ENCODE measurements at regions not wholly inside any gene's neighbourhood (a gene's known extent, or its start where the extent isn't known, plus 50 kb on each side); places are given as distances from the start of the nearest gene placed in this dataset.

DNA sequence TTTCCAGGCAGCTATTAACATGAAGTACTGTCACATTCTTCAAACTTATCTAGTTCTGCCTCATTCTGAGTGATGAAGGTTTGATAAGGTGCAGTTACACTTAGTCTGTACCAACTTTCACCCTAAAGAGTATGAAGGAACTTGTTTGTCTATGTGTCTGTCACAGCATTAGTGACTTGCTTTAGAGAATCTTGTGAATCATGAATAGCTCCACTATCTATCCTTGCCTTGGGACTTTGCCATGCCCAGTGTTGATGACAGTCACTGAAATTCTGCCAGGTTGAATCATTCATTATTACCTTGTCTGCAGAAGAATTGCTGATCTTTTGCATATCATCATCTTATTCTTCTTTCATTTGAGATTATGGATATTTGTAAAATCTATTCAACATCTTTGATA lies 50.9 kb upstream of the A1CF start:
- no peak overlapping the region for H2AFZ ChIP-seq (ENCODE audit: low read depth, low read length)

DNA sequence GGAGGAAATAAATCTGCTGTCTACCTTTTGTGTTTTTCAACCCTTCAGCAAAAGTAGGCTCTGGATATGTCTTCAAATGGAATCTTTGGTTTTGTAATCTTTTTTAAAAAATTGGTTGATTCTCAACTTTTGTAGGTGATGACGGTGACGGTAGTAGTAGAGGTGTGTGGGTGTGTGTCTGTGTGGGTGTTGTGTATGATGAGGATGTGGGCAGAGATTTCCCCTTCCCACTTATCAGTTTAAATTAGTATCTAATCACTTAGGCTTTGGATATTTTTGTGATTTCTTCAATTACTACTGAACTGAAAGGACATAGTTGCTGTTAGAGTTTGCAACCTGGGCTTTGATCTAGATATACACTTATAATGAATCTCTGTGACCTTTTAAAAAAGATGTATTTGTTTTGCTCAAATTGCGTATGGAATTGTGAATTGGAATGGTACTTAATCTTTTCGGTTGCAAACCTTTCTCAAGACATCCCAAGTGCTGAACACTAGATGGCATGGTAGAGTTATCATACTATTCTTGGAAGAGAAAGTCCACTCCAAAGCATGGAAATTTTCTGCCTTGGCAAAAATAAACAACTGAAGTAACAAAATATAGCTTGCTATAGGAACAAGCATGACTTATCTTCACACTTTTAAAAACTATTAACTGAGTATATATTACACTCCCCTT lies 51.9 kb upstream of the A1CF start:
- no peaks in the 10 kb centered on the region for H3K27me3 ChIP-seq (ENCODE audit: insufficient read depth, low read length)
- H3K36me3 ChIP-seq (ENCODE audit: insufficient read depth, low read length), result no peaks in the 10 kb centered on the region
- no peak overlapping the region for H3K4me3 ChIP-seq (ENCODE audit: low read length)
- no peaks in the 10 kb centered on the region for H3K9me3 ChIP-seq (ENCODE audit: low read length)
- no peaks in the 10 kb centered on the region for H3K4me1 ChIP-seq (ENCODE audit: insufficient read depth, low read length)
- no peak overlapping the region for H2AFZ ChIP-seq (ENCODE audit: low read depth, low read length)

More for the DNA sequence above, 50.9 kb upstream of the A1CF start:
- H3K27me3 ChIP-seq (ENCODE audit: insufficient read depth, low read length), result no peaks in the 10 kb centered on the region
- H3K36me3 ChIP-seq (ENCODE audit: insufficient read depth, low read length), result no peaks in the 10 kb centered on the region
- no peaks in the 10 kb centered on the region for H3K4me1 ChIP-seq (ENCODE audit: insufficient read depth, low read length)
- H3K4me3 ChIP-seq (ENCODE audit: low read length), result no peak overlapping the region
- H3K9me3 ChIP-seq (ENCODE audit: low read length), result no peaks in the 10 kb centered on the region

DNA sequence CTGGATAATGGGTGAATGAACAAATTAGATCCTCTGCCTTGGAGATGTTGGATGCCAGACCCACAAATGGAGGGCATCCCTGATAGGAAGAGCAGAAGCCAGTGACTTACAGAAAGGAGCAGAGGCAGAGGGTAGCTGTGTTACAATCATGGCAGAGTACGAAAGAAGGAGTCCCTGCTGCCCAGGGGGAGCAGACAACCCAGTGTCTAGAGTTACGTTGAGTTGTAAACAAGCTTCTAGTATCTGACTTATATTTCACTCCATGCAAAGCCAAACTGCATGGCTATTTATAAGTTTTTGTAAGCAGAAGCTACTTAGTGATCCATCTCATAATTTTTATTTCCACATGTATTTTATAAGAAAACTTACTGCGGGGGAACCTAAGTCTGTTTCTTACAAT lies 56.2 kb upstream of the A1CF start:
- H2AFZ ChIP-seq (ENCODE audit: low read depth, low read length), result no peak overlapping the region
- no peaks in the 10 kb centered on the region for H3K27me3 ChIP-seq (ENCODE audit: insufficient read depth, low read length)
- no peak overlapping the region for H3K4me3 ChIP-seq (ENCODE audit: low read length)
- H3K4me1 ChIP-seq (ENCODE audit: insufficient read depth, low read length), result no peaks in the 10 kb centered on the region
- H3K36me3 ChIP-seq (ENCODE audit: insufficient read depth, low read length), result no peaks in the 10 kb centered on the region
- no peaks in the 10 kb centered on the region for H3K9me3 ChIP-seq (ENCODE audit: low read length)

DNA sequence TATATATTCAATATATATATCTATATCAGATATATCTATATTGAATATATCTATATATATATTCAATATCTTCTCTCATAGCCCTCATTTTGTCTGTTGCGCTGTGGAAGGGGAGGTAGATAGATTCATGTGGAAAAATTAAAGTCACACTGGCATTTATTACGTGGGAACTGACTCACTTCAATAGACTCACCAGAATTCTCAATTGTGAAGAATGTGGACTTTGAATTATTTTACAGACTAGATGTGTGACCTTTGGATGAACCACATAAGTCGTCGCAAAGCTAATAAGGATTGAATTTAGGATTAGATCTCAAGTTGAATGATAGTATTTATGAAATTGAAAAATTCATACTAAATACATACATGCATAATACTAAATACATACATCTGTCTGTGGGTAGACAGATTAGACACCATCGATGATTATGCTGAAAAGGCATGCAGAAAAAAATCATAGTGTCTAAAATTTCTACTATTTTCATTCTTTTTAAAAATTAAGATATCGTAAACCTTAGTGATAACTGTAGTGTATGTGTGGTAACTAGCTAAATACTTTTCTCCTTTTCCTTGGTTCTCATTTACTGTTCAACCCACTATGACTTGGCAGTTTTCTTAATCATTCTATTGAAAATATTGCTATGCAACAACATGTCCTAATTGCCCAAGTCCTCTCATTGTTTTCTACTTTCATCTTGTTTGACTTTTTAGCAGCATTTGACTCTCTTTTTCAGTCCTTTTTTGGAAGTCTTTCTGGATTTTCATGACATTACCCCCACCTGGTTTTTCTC lies 61.8 kb upstream of the A1CF start:
- H3K27me3 ChIP-seq (ENCODE audit: insufficient read depth, low read length), result no peaks in the 10 kb centered on the region
- H3K4me3 ChIP-seq (ENCODE audit: low read length), result no peak overlapping the region
- no peaks in the 10 kb centered on the region for H3K36me3 ChIP-seq (ENCODE audit: insufficient read depth, low read length)
- no peaks in the 10 kb centered on the region for H3K4me1 ChIP-seq (ENCODE audit: insufficient read depth, low read length)
- H2AFZ ChIP-seq (ENCODE audit: low read depth, low read length), result no peak overlapping the region
- H3K9me3 ChIP-seq (ENCODE audit: low read length), result no peaks in the 10 kb centered on the region

DNA sequence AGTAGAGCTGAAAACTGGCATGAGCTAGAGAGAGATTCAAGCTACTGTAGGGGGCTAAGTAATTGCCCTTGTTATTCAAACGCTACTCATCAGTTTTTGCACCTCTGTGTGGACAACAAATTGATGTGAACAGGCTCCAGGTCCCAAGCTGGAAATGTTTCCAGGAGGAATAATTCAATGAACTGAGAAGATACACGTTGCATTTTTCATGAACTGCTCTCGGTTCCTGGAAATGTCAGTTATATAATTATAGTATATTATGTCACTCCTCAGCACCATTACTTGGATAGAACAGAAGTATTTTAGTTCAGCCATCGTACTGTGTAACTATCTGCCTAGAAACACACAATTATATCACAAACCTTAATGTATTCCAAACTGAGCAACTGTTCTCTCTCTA lies 65.9 kb upstream of the A1CF start:
- Histone ChIP-seq H3K27me3 (ENCODE audit: insufficient read depth, low read length) (no peaks in the 10 kb centered on the region), H3K9me3 (ENCODE audit: low read length) (no peaks in the 10 kb centered on the region), H3K36me3 (ENCODE audit: insufficient read depth, low read length) (no peaks in the 10 kb centered on the region), H2AFZ (ENCODE audit: low read depth, low read length) (no peak overlapping the region), H3K4me1 (ENCODE audit: insufficient read depth, low read length) (no peaks in the 10 kb centered on the region), H3K4me3 (ENCODE audit: low read length) (no peak overlapping the region)

DNA sequence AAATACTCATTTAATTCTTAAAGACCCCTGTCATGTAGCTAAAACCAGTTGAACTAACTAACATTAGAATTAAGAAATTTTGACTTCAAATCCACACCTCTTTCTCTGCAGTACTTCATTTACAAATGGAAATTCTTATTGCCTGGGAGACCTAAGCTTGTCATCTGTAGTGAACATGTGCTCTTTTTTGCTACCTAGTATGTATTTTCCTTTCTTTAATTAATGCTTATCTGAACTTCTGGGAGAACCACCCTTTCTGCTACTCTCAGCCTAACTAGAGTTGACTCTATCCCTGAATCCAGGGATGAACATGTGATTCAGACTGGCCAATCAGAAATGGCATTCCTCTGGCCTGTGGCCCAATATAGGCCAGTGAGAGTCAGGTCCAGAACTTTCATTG lies 75.9 kb upstream of the A1CF start:
- Histone ChIP-seq H3K4me1 (ENCODE audit: insufficient read depth, low read length) (no peaks in the 10 kb centered on the region), H3K27me3 (ENCODE audit: insufficient read depth, low read length) (no peaks in the 10 kb centered on the region), H3K9me3 (ENCODE audit: low read length) (no peaks in the 10 kb centered on the region), H3K4me3 (ENCODE audit: low read length) (no peak overlapping the region), H3K36me3 (ENCODE audit: insufficient read depth, low read length) (no peaks in the 10 kb centered on the region), H2AFZ (ENCODE audit: low read depth, low read length) (no peak overlapping the region)

DNA sequence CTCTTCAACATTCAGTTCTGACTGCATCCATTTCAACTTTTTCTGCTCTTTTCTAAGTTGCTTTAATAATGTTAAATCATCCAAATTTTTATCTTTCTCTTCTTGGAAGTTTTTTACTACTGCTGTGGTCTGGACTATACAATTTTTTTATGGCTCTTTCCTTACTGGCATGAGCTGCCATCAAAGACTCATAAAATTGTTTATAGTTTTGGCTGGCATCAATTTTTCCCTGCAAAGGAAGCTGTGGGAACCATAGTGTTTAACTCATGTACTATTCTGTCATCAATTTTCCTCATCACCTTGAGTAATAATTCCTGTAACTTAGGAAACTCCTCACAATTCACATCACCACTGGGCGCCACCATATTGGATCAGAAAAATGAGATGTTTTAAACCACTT lies 77.6 kb upstream of the A1CF start:
- Histone ChIP-seq H3K9me3 (ENCODE audit: low read length) (no peaks in the 10 kb centered on the region), H3K27me3 (ENCODE audit: insufficient read depth, low read length) (no peaks in the 10 kb centered on the region), H2AFZ (ENCODE audit: low read depth, low read length) (no peak overlapping the region), H3K4me1 (ENCODE audit: insufficient read depth, low read length) (no peaks in the 10 kb centered on the region), H3K4me3 (ENCODE audit: low read length) (no peak overlapping the region), H3K36me3 (ENCODE audit: insufficient read depth, low read length) (no peaks in the 10 kb centered on the region)

DNA sequence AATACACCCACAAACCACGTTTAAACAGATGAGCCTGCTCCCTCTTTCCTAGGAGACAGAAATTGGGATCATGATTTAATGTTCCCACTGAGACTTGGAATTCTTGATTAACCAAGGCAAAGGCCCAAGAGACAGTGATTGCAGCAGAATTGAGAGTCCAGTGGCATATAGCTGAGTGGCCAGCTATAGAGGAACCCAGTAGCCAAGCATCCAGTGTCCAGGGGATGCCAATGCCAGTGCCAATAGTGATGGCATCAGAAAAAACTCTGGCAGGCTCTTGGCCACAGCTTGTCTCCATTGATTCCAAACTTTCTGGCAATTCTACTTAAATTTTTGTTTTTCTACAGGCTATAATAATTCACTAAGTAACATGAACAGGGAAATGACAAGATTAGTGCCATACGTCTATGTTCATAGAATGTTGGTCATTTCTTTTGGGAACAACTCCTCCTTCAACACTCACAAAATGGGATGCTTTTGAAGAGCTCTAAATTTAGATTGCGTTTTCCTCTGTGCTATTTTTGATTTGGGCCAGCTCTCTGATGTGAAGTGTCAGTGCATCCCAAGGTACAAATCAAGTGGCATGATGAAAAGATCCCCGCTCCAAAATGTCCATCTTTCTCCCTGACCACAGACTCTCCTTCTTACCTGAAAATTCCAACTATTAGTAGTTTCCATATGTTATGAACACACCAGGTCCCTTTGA lies 83.1 kb upstream of the A1CF start:
- Histone ChIP-seq H3K4me1 (ENCODE audit: insufficient read depth, low read length) (no peaks in the 10 kb centered on the region), H2AFZ (ENCODE audit: low read depth, low read length) (no peak overlapping the region), H3K36me3 (ENCODE audit: insufficient read depth, low read length) (no peaks in the 10 kb centered on the region), H3K27me3 (ENCODE audit: insufficient read depth, low read length) (no peaks in the 10 kb centered on the region), H3K4me3 (ENCODE audit: low read length) (no peak overlapping the region), H3K9me3 (ENCODE audit: low read length) (no peaks in the 10 kb centered on the region)

DNA sequence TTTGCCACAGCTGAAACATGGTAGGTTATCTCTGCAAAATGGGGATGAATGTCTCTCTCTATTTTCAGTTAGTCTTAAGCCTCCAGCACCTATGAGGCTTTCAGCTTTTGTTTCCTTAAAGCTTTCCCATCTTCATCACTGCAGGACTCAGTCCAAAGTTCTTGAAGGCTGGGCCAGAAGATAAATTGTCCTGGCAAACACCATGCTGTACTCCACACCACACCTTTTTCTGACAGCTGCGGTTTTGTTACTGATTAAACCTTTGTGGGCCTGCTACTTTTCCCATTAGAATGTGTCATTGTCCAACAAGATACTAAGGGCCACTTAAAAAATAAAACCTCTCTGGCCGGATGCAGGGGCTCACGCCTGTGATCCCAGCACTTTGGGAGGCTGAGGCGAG lies 87.2 kb upstream of the A1CF start:
- no peak overlapping the region for H2AFZ ChIP-seq (ENCODE audit: low read depth, low read length)
- H3K4me1 ChIP-seq (ENCODE audit: insufficient read depth, low read length), result no peaks in the 10 kb centered on the region
- H3K27me3 ChIP-seq (ENCODE audit: insufficient read depth, low read length), result no peaks in the 10 kb centered on the region
- no peak overlapping the region for H3K4me3 ChIP-seq (ENCODE audit: low read length)
- no peaks in the 10 kb centered on the region for H3K9me3 ChIP-seq (ENCODE audit: low read length)
- no peaks in the 10 kb centered on the region for H3K36me3 ChIP-seq (ENCODE audit: insufficient read depth, low read length)

DNA sequence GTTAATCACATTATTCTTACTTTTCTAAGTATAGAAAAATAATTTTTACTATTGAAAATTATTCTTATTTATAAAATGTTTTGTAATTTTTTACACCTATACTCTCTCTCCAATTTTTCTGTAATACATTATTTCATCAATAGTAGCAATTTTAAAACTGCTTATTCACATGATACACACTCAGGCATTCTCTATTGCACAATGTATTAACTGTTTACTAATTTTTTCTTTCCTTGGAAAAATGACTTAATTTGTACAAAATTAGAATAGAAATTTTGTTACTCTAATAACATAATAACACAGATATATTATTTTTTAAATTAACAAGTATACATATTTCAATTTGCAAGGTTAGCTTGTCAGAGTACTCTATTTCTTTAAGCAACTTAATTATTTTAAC lies 92.9 kb upstream of the PRKG1 start:
- Histone ChIP-seq H3K36me3 (ENCODE audit: insufficient read depth, low read length) (no peaks in the 10 kb centered on the region), H3K9me3 (ENCODE audit: low read length) (no peaks in the 10 kb centered on the region), H3K4me3 (ENCODE audit: low read length) (no peak overlapping the region), H3K27me3 (ENCODE audit: insufficient read depth, low read length) (no peaks in the 10 kb centered on the region), H3K4me1 (ENCODE audit: insufficient read depth, low read length) (no peaks in the 10 kb centered on the region), H2AFZ (ENCODE audit: low read depth, low read length) (no peak overlapping the region)

DNA sequence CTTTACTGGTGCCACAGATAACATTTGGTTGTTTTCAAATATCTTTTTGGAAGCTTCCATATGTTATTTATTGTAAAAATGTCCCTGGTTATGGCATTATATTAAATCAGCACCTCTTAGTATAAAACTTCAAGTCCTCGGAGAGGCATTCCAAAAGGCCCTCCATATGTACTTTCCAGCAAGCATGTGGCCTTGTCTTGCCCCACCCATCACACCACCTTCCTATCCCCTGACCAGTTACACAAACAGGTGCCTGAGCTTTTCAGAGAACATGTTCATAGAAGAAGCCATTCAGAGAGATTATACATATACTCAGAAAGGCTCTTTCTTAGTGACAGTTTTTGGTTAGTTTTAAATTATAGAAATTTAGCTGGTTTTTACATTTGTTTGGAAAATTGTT lies 92.4 kb upstream of the PRKG1 start:
- Histone ChIP-seq H3K27me3 (ENCODE audit: insufficient read depth, low read length) (no peaks in the 10 kb centered on the region), H3K36me3 (ENCODE audit: insufficient read depth, low read length) (no peaks in the 10 kb centered on the region), H3K4me1 (ENCODE audit: insufficient read depth, low read length) (no peaks in the 10 kb centered on the region), H3K9me3 (ENCODE audit: low read length) (no peaks in the 10 kb centered on the region), H2AFZ (ENCODE audit: low read depth, low read length) (no peak overlapping the region), H3K4me3 (ENCODE audit: low read length) (no peak overlapping the region)

DNA sequence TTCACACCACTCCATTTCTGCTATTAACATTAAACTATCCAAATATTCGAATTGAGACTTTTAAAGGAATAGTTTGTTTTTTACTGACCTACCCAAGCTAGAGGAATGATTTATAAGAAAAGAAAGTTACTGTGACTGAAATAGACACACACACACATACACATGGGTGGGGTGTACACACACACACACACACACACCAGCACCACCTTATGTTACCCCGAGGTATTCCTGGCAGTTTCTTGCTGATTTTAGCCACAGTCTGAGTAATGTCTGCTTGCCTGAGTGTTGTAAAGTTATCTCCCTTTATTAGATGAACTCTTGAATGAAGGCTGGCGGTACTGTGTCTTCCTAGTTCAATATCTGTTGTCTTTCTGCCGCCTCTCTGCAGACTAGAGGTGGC lies 91.3 kb upstream of the PRKG1 start:
- Histone ChIP-seq H3K27me3 (ENCODE audit: insufficient read depth, low read length) (no peaks in the 10 kb centered on the region), H3K4me1 (ENCODE audit: insufficient read depth, low read length) (no peaks in the 10 kb centered on the region)

DNA sequence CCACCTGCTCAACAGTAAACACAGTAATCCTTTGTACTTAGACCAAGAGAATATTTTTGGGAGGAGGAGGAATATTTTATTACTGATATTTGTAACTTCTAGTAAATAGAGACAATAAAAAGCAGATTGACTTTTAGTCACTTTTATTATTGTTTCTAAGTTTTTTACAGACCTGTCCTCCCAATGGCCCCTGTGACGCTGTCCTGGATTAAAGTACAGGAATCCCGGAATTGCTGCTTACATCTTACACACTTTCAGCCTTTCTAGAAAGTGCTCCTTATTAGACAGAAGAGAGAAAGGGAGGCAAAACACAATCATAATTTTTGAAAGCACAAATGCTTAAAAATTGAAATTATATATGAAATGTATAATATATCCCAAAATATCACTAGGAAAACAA lies 86.4 kb upstream of the PRKG1 start:
- Histone ChIP-seq H3K36me3 (ENCODE audit: insufficient read depth, low read length) (no peaks in the 10 kb centered on the region), H3K9me3 (ENCODE audit: low read length) (no peaks in the 10 kb centered on the region), H3K27me3 (ENCODE audit: insufficient read depth, low read length) (peaks cover 29% of the 10 kb centered on the region), H3K4me1 (ENCODE audit: insufficient read depth, low read length) (peaks cover 5% of the 10 kb centered on the region), H2AFZ (ENCODE audit: low read depth, low read length) (no peak overlapping the region), H3K4me3 (ENCODE audit: low read length) (no peak overlapping the region)

More for the DNA sequence above, 91.3 kb upstream of the PRKG1 start:
- H3K36me3 ChIP-seq (ENCODE audit: insufficient read depth, low read length), result no peaks in the 10 kb centered on the region
- H2AFZ ChIP-seq (ENCODE audit: low read depth, low read length), result no peak overlapping the region
- H3K4me3 ChIP-seq (ENCODE audit: low read length), result no peak overlapping the region
- no peaks in the 10 kb centered on the region for H3K9me3 ChIP-seq (ENCODE audit: low read length)

Data from neuron (in vitro differentiated cells).